OCI-LY1 (cell line): ENCODE measurements at regions not wholly inside any gene's neighbourhood (a gene's known extent, or its start where the extent isn't known, plus 50 kb on each side); places are given as distances from the start of the nearest gene placed in this dataset.

ENCODE experiments used
- EZH2 ChIP-seq: fragments of 200-600 bp; sonication (generic), shearing (Covaris generic); IDR thresholded peaks from 2 replicates; pipeline ENCODE4 v1.8.0; 2017; ENCODE audit warnings: borderline replicate concordance, mixed run types, mild to moderate bottlenecking, antibody characterized with exemption, low read length, moderate library complexity, mixed read lengths
- TF ChIP-seq, protein P1 (sequence below): fragments of 200-600 bp; sonication (generic), shearing (Covaris generic); IDR thresholded peaks from 2 replicates; pipeline ENCODE4 v1.5.1; 2017; ENCODE audit warnings: mild to moderate bottlenecking, antibody characterized with exemption, low read length, moderate library complexity, mixed read lengths

GRCh38 chr2:751474-751873, 74.3 kb upstream of the TMEM18 start:
- TF ChIP-seq, protein P1, sequence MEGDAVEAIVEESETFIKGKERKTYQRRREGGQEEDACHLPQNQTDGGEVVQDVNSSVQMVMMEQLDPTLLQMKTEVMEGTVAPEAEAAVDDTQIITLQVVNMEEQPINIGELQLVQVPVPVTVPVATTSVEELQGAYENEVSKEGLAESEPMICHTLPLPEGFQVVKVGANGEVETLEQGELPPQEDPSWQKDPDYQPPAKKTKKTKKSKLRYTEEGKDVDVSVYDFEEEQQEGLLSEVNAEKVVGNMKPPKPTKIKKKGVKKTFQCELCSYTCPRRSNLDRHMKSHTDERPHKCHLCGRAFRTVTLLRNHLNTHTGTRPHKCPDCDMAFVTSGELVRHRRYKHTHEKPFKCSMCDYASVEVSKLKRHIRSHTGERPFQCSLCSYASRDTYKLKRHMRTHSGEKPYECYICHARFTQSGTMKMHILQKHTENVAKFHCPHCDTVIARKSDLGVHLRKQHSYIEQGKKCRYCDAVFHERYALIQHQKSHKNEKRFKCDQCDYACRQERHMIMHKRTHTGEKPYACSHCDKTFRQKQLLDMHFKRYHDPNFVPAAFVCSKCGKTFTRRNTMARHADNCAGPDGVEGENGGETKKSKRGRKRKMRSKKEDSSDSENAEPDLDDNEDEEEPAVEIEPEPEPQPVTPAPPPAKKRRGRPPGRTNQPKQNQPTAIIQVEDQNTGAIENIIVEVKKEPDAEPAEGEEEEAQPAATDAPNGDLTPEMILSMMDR: no peak
- TF ChIP-seq EZH2: no peak
